Right lobe of liver (tissue), 6 donors: ENCODE measurements at regions not wholly inside any gene's neighbourhood (a gene's known extent, or its start where the extent isn't known, plus 50 kb on each side); places are given as distances from the start of the nearest gene placed in this dataset.

Experiments
- ATAC-seq, 4 donors: fragments of 200-7000 bp; cut with Tn5 transposase; one replicate each; pipeline ENCODE4 v1.9.1; 2020; ENCODE audit warnings: mild to moderate bottlenecking in 4 of 4, moderate library complexity in 4 of 4
- DNase-seq, 3 donors: peaks; one replicate each; pipeline ENCODE4 v3.0.0-alpha.2; 2020
- H3K27ac ChIP-seq, 3 donors: fragments of 200-600 bp; one replicate each; pipeline ENCODE4 v1.8.0; 2022
- H3K27me3 ChIP-seq, 2 donors: fragments of 200-600 bp; one replicate each; pipeline ENCODE4 v1.8.0; 2022
- H3K36me3 ChIP-seq, 4 donors: fragments of 200-600 bp; sonication (generic) in 1 of 4; one replicate each; pipeline versions ENCODE4 v1.5.1 to v1.8.0; 2017 to 2022; ENCODE audit warnings: control low read depth in 1 of 4
- H3K4me1 ChIP-seq, 4 donors: fragments of 200-600 bp; sonication (generic) in 1 of 4; one replicate each; pipeline versions ENCODE4 v1.5.1 to v1.8.0; 2017 to 2022; ENCODE audit warnings: control low read depth in 1 of 4
- H3K4me3 ChIP-seq, 3 donors: fragments of 200-600 bp; one replicate each; pipeline ENCODE4 v1.8.0; 2022
- H3K9me3 ChIP-seq, 4 donors: fragments of 200-600 bp; sonication (generic) in 1 of 4; one replicate each; pipeline versions ENCODE4 v1.5.1 to v1.8.0; 2017 to 2022; ENCODE audit warnings: control low read depth in 1 of 4
- CTCF ChIP-seq, 4 donors: fragments of 200-600 bp in 3 of 4; fragments of 450-650 bp in 1 of 4; IDR thresholded peaks; one replicate each; pipeline versions ENCODE4 v1.5.1 to v1.8.0; 2016 to 2022; ENCODE audit warnings: antibody characterized with exemption in 4 of 4, mild to moderate bottlenecking in 2 of 4
- POLR2A ChIP-seq: fragments of 450-650 bp; IDR thresholded peaks from one replicate; pipeline ENCODE4 v1.6.1; 2017; ENCODE audit warnings: antibody characterized with exemption, mild to moderate bottlenecking
- WGBS: methylation state at CpG from one replicate; pipeline ENCODE4 v1.1.6; 2018; ENCODE audit warnings: low coverage, low lambda C conversion rate; ENCODE audit not compliant: insufficient coverage; ENCODE audit errors: missing lambda C conversion rate; 5-methylcytosine and 5-hydroxymethylcytosine counted together
- intact Hi-C, 2 donors: fragments of 100-400 bp; cut with DNase I; formaldehyde crosslinking; loops; one replicate each; pipeline versions ENCODE4 v1.11.2 to v1.14.1; 2022
- donor health status: DM: no; HTN: yes; CAD: no.
- donor health status: DM: no; HTN: no; CAD: no.
- donor health status: DM: no; HTN: no; CAD: no.
- donor health status: DM: no; HTN: yes; CAD: no.
- donor health status: DM: no; HTN: yes; CAD: no.

GRCh38 chr1:244280859-244281258 is 170.8 kb downstream of the ADSS2 start:
- DNase-seq (no peak), ATAC-seq (peak; percentile 67 to 93 (median 90))
- no peaks in the 10 kb centered on the region for H3K9me3 ChIP-seq
- H3K27me3 ChIP-seq, result no peaks in the 10 kb centered on the region
- WGBS, result 10% methylated on average over 1 of the region's 1 CpG
- intact Hi-C loops, result no loop called here
- H3K4me3 ChIP-seq, result no peak overlapping the region
- peaks cover 0 to 4% (median 2%) of the 10 kb centered on the region in 4 donors for H3K4me1 ChIP-seq
- H3K36me3 ChIP-seq, result no peaks in the 10 kb centered on the region
- H3K27ac ChIP-seq, result no peak overlapping the region
- TF ChIP-seq POLR2A (no peak), CTCF (IDR thresholded peaks at IDR 0.05) (no peak)

GRCh38 chr1:244283772-244284171 is 167.9 kb downstream of the ADSS2 start:
- ATAC-seq (no peak), DNase-seq (no peak)
- Histone ChIP-seq H3K4me1 (peaks cover 0 to 4% (median 2%) of the 10 kb centered on the region in 4 donors), H3K27ac (no peak overlapping the region), H3K4me3 (no peak overlapping the region), H3K9me3 (no peaks in the 10 kb centered on the region), H3K27me3 (no peaks in the 10 kb centered on the region), H3K36me3 (no peaks in the 10 kb centered on the region)
- no peak for TF ChIP-seq POLR2A
- TF ChIP-seq CTCF (IDR thresholded peaks at IDR 0.05), result no peak
- 78% methylated on average over 4 of the region's 4 CpGs for WGBS
- intact Hi-C loops, result no loop called here

GRCh38 chr1:244284641-244285156 is 167.0 kb downstream of the ADSS2 start:
- H3K27ac ChIP-seq, result no peak overlapping the region
- no peaks in the 10 kb centered on the region for H3K9me3 ChIP-seq
- peaks cover 0 to 4% (median 2%) of the 10 kb centered on the region in 4 donors for H3K4me1 ChIP-seq
- intact Hi-C loops, result no loop called here
- no peak overlapping the region for H3K4me3 ChIP-seq
- no peaks in the 10 kb centered on the region for H3K36me3 ChIP-seq
- 88% methylated on average over 4 of the region's 17 CpGs for WGBS
- no peak for ATAC-seq
- no peak for DNase-seq
- no peaks in the 10 kb centered on the region for H3K27me3 ChIP-seq
- no peak for TF ChIP-seq POLR2A
- TF ChIP-seq CTCF (IDR thresholded peaks at IDR 0.05), result no peak

GRCh38 chr1:244286341-244286740 is 165.4 kb downstream of the ADSS2 start:
- H3K9me3 ChIP-seq, result no peaks in the 10 kb centered on the region
- no peaks in the 10 kb centered on the region for H3K27me3 ChIP-seq
- H3K27ac ChIP-seq, result no peak overlapping the region
- no peaks in the 10 kb centered on the region for H3K36me3 ChIP-seq
- peaks cover 0 to under 1% (median 0%) of the 10 kb centered on the region in 4 donors for H3K4me1 ChIP-seq
- no peak for ATAC-seq
- TF ChIP-seq CTCF (IDR thresholded peaks at IDR 0.05) (no peak), POLR2A (no peak)
- no peak overlapping the region for H3K4me3 ChIP-seq
- intact Hi-C loops, result no loop called here
- no peak for DNase-seq
- WGBS, result 83% methylated on average over 5 of the region's 5 CpGs

DNA sequence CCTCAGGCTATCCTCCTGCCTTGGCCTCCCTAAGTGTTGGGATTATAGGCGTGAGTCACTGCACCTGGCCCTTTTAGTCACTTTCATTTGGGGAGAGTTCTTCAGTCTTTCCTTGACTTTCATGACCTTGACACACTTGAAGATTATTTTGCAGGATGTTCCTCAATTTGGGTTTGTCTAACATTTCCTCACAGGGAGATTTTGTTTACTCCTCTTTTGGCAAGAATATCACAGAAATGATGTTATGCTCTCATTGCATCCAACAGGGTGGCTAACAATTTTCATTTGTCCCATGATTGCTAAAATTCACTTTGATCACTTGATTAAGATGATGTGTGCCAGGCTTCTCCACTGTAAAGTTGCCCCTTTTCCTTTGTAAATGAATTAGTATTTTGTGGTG is 164.0 kb downstream of the ADSS2 start:
- Histone ChIP-seq H3K4me1 (no peaks in the 10 kb centered on the region), H3K36me3 (no peaks in the 10 kb centered on the region), H3K27ac (no peak overlapping the region), H3K9me3 (no peaks in the 10 kb centered on the region), H3K27me3 (no peaks in the 10 kb centered on the region), H3K4me3 (no peak overlapping the region)
- DNase-seq (no peak), ATAC-seq (no peak)
- intact Hi-C loops, result no loop called here
- WGBS, result 77% methylated on average over 1 of the region's 1 CpG
- no peak for TF ChIP-seq POLR2A
- no peak for TF ChIP-seq CTCF (IDR thresholded peaks at IDR 0.05)
